GM15510 (cell line): ENCODE measurements at regions not wholly inside any gene's neighbourhood (a gene's known extent, or its start where the extent isn't known, plus 50 kb on each side); places are given as distances from the start of the nearest gene placed in this dataset.

ENCODE experiments used
- POLR2A ChIP-seq: IDR thresholded peaks from 3 replicates; pipeline ENCODE4 v1.6.1; 2011; ENCODE audit warnings: borderline replicate concordance; ENCODE audit not compliant: insufficient read length; ENCODE audit errors: extremely low read depth

- no peak for TF ChIP-seq POLR2A
Observed at GRCh38 chr11:116124922-116125714, 620.9 kb upstream of the CADM1 start.

DNA sequence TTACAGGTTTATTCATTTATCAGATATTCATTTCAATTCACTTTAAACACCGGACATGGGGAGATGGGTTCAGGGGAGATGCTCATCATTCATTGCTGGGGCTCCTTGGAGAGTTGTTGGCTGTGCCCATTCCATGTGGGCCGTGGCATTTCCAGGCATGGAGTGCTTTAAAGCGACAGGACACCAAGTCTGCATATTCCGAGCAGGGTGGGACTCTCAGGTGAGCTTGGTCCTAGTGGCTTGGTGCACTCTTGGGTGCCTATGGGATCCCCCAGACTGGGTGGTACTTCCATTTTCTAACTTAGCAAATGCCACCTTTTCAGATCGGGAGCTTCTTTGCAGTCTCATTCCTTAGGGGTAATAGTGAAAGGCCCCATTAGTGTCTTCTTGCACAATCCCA, 619.5 kb upstream of the CADM1 start:
- TF ChIP-seq POLR2A = no peak

GRCh38 chr11:116122697-116123472, 618.7 kb upstream of the CADM1 start:
- TF ChIP-seq POLR2A = no peak

DNA sequence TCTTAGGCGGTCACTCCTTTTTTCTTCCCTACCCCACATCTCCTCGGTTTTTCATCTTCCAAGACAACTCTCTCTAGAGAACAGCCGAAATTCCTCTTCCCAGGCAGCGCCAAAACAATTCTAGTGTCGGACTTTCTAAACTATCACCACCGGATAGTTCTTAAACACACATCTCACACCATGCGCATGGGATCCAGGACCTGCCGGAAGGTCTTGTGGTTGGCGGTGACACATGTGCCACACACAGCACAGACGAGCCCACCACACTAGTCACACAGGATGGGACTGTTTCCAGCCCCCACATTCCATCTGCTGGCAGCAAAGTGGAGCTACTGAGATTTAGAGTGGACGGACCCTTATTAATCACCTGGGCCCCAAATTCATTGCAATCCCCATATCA, 614.9 kb upstream of the CADM1 start:
- no peak for TF ChIP-seq POLR2A

- no peak for TF ChIP-seq POLR2A
Observed at GRCh38 chr11:116118138-116118470, 613.9 kb upstream of the CADM1 start.

GRCh38 chr11:116117331-116118137, 613.3 kb upstream of the CADM1 start:
- TF ChIP-seq POLR2A = no peak

DNA sequence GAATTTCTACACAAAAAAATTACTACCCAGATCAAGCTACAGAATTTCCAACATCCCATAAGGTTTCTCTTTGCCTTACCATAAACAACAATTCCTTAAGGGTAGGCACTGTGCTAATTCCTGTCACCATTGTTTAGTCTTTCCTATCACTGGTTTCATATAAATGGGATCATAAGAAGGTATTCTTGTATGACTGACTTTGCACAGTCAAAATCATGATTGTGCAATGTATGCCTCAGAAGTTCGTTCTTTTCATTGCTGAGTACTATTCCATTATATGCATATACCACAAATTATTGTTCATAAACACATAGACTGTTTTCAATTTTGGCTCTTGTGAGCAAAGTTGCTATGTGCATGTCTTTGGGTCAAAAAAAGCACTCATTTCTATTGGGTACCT, 611.6 kb upstream of the CADM1 start:
- no peak for TF ChIP-seq POLR2A

GRCh38 chr11:116114198-116114651, 610.0 kb upstream of the CADM1 start:
- TF ChIP-seq POLR2A = no peak

DNA sequence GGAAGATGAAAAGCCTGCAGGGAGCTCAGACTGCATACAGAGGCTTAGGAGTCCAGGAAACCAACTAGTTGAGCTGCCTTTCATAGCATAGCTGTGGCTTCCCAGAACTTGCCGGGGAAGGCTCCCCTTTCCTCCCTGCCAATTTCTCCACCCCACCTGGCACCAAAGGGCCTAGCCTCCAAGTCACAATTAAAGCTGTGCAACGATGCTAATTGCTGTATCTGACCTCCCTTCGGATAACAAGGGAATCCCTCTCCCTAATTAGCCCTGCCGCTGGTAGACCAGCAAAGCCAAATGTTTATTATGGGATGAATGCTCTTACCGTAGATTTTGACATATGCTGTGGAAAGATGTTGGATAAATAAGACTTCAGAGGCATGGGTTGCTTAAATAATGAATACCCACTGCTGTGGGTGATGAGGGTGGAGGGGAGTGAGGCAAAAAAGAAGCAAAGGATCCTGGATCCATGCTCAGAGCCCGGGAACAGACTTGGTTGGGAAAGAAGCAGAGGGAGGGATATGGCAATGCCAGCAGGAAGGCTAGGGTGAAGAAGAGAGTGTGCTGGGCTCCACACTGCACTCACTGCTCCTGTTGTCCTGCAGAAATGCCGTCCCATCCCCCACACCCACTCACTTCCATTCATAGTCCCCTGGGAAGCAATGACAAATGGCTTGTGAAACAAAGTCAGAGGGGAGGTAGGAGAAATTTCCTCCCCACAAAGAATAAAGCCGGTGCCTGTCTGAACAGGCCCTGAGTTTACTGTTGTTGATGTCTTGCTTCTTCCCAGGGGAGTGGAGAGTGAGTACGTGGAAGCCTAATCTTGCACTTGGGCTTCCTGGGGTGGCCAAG, 608.1 kb upstream of the CADM1 start:
- no peak for TF ChIP-seq POLR2A

GRCh38 chr11:116111546-116111945, 607.3 kb upstream of the CADM1 start:
- no peak for TF ChIP-seq POLR2A

DNA sequence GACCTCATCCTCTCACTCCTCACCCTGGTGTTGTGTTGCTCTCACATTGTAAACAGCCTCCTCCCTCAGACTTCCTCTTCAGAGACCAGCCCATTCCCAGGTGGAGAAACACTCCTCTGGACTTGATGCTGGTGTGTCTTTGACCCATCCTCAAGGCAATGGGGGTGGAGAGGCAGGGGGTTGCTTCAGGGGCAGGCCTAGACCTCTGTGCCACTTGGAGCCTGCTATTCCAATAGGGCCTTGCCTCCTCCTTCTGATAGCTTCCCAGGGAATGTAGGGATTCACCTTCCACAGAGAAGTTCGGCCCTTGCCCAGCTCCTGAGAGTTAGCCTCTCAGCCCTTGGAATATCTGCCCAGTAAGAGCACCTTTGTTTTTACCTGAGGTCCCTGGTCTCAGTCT, 606.6 kb upstream of the CADM1 start:
- no peak for TF ChIP-seq POLR2A

GRCh38 chr11:116110356-116110755, 606.1 kb upstream of the CADM1 start:
- no peak for TF ChIP-seq POLR2A

DNA sequence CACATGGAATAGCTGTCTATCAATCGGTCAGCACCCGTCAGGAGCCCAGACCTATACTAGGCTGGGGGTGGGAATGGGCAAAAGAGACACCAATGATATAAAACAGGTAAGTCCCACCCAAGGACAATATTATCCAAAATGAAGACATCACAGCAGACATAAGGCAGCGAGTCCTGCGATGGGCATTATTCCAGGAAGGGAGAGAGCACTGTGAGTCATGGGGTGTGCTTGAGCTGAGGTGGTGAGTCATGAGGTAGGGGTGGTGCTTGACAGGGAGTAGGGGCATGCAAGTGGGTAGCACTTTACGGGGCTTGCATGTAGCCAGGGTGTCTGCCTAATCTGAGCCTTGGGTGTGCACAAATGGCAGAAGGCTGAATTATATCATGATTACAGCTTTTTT, 605.0 kb upstream of the CADM1 start:
- no peak for TF ChIP-seq POLR2A

DNA sequence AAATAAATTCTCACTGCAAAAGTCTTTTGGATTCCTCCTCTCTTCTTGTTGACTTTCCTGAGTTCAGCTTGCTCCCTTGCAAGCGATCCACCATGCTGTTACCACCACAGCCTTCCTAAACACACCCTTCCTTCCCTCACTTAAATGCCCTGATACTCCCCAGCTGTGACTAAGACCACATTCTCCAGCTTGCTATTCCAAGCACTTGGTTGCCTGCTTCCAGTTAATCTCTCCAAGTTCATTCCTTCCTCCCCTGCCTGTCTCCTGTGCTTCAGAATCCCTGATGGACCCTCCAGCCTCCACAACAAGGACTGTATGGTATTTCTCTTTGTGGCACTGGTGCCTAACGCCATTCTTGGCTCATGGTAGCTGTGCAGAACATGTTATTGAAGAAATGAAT, 603.9 kb upstream of the CADM1 start:
- TF ChIP-seq POLR2A = no peak
